GM12878 (cell line): ENCODE measurements at regions not wholly inside any gene's neighbourhood (a gene's known extent, or its start where the extent isn't known, plus 50 kb on each side); places are given as distances from the start of the nearest gene placed in this dataset.

Experiments used
- EED ChIP-seq: sonication (generic); IDR thresholded peaks from 2 replicates; pipeline ENCODE4 v1.6.1; 2016; ENCODE audit warnings: antibody characterized with exemption, low read depth
- KLF5 ChIP-seq: fragments of 450-650 bp; IDR thresholded peaks from 2 replicates; pipeline ENCODE4 v1.6.1; 2014; ENCODE audit warnings: mild to moderate bottlenecking; ENCODE audit not compliant: partially characterized antibody
- ZNF274 ChIP-seq: IDR thresholded peaks from one replicate; pipeline ENCODE4 v1.8.0; 2011; ENCODE audit not compliant: insufficient read length, insufficient read depth
- TF ChIP-seq, protein P1 (sequence below): fragments of 450-650 bp; formaldehyde crosslinking; IDR thresholded peaks from 2 replicates; pipeline ENCODE4 v1.4.0; 2020; ENCODE audit warnings: mild to moderate bottlenecking, moderate library complexity
- TF ChIP-seq, protein P2 (sequence below): fragments of 450-650 bp; IDR thresholded peaks from 2 replicates; pipeline ENCODE4 v1.6.1; 2017; ENCODE audit warnings: mild to moderate bottlenecking, moderate library complexity
- TF ChIP-seq, protein P3 (sequence below), 3 experiments: IDR thresholded peaks in 2 of 3; conservative IDR thresholded peaks in 1 of 3; 2 replicates each; pipeline ENCODE4 v1.5.1; 2011; ENCODE audit warnings: low read depth in 3 of 3, low read length in 3 of 3, mild to moderate bottlenecking in 3 of 3, control low read depth in 2 of 3, moderate library complexity in 2 of 3, inconsistent platforms in 1 of 3, mixed read lengths in 1 of 3; ENCODE audit not compliant: control insufficient read depth in 2 of 3, insufficient read depth in 1 of 3; ENCODE audit errors: extremely low read depth in 1 of 3

DNA sequence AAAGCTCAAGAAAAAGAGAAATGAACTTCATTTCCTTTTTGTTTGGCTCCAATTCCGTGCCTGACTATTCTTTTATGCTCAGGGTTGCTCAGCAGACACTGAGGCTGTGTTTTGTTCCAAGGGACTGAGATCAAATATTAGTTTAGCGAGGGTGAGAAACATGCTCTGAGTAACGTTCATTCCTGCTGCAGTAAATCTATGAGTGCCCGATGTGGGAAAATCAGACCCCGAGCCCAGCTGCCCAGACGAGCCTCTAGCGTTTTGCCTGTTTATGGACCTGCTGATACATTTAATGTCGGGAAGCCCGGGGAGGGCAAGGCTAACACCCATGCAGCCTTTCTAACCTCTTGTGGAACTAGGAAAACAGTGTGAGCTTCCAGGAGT lies 119.2 kb downstream of the VAPA start:
- no peak for TF ChIP-seq KLF5
- TF ChIP-seq ZNF274: no peak
- TF ChIP-seq, protein P1, sequence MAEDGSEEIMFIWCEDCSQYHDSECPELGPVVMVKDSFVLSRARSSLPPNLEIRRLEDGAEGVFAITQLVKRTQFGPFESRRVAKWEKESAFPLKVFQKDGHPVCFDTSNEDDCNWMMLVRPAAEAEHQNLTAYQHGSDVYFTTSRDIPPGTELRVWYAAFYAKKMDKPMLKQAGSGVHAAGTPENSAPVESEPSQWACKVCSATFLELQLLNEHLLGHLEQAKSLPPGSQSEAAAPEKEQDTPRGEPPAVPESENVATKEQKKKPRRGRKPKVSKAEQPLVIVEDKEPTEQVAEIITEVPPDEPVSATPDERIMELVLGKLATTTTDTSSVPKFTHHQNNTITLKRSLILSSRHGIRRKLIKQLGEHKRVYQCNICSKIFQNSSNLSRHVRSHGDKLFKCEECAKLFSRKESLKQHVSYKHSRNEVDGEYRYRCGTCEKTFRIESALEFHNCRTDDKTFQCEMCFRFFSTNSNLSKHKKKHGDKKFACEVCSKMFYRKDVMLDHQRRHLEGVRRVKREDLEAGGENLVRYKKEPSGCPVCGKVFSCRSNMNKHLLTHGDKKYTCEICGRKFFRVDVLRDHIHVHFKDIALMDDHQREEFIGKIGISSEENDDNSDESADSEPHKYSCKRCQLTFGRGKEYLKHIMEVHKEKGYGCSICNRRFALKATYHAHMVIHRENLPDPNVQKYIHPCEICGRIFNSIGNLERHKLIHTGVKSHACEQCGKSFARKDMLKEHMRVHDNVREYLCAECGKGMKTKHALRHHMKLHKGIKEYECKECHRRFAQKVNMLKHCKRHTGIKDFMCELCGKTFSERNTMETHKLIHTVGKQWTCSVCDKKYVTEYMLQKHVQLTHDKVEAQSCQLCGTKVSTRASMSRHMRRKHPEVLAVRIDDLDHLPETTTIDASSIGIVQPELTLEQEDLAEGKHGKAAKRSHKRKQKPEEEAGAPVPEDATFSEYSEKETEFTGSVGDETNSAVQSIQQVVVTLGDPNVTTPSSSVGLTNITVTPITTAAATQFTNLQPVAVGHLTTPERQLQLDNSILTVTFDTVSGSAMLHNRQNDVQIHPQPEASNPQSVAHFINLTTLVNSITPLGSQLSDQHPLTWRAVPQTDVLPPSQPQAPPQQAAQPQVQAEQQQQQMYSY (CRISPR knock-in tag): no peak
- TF ChIP-seq, protein P2, sequence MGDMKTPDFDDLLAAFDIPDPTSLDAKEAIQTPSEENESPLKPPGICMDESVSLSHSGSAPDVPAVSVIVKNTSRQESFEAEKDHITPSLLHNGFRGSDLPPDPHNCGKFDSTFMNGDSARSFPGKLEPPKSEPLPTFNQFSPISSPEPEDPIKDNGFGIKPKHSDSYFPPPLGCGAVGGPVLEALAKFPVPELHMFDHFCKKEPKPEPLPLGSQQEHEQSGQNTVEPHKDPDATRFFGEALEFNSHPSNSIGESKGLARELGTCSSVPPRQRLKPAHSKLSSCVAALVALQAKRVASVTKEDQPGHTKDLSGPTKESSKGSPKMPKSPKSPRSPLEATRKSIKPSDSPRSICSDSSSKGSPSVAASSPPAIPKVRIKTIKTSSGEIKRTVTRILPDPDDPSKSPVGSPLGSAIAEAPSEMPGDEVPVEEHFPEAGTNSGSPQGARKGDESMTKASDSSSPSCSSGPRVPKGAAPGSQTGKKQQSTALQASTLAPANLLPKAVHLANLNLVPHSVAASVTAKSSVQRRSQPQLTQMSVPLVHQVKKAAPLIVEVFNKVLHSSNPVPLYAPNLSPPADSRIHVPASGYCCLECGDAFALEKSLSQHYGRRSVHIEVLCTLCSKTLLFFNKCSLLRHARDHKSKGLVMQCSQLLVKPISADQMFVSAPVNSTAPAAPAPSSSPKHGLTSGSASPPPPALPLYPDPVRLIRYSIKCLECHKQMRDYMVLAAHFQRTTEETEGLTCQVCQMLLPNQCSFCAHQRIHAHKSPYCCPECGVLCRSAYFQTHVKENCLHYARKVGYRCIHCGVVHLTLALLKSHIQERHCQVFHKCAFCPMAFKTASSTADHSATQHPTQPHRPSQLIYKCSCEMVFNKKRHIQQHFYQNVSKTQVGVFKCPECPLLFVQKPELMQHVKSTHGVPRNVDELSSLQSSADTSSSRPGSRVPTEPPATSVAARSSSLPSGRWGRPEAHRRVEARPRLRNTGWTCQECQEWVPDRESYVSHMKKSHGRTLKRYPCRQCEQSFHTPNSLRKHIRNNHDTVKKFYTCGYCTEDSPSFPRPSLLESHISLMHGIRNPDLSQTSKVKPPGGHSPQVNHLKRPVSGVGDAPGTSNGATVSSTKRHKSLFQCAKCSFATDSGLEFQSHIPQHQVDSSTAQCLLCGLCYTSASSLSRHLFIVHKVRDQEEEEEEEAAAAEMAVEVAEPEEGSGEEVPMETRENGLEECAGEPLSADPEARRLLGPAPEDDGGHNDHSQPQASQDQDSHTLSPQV: no peak
- TF ChIP-seq, protein P3, sequence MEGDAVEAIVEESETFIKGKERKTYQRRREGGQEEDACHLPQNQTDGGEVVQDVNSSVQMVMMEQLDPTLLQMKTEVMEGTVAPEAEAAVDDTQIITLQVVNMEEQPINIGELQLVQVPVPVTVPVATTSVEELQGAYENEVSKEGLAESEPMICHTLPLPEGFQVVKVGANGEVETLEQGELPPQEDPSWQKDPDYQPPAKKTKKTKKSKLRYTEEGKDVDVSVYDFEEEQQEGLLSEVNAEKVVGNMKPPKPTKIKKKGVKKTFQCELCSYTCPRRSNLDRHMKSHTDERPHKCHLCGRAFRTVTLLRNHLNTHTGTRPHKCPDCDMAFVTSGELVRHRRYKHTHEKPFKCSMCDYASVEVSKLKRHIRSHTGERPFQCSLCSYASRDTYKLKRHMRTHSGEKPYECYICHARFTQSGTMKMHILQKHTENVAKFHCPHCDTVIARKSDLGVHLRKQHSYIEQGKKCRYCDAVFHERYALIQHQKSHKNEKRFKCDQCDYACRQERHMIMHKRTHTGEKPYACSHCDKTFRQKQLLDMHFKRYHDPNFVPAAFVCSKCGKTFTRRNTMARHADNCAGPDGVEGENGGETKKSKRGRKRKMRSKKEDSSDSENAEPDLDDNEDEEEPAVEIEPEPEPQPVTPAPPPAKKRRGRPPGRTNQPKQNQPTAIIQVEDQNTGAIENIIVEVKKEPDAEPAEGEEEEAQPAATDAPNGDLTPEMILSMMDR (IDR thresholded peaks at IDR 0.05 in 2 of 3, conservative IDR thresholded peaks at IDR 0.05 in 1 of 3; ENCODE audit: control insufficient read depth in 2 of 3, extremely low read depth in 1 of 3, insufficient read depth in 1 of 3, low read depth in 3 of 3, low read length in 3 of 3): no peak
- no peak for TF ChIP-seq EED
